HG02642 (cell line): ENCODE measurements at regions not wholly inside any gene's neighbourhood (a gene's known extent, or its start where the extent isn't known, plus 50 kb on each side); places are given as distances from the start of the nearest gene placed in this dataset.
"Not testable (repeated sequence)": the region's sequence is repeated elsewhere in the genome, so short reads cannot be mapped to it uniquely, and the experiment has no call there.

ENCODE experiments used
- ATAC-seq: cut with Tn5 transposase; IDR thresholded peaks from one replicate; pipeline ENCODE4 v1.9.1; 2021; ENCODE audit warnings: mild to moderate bottlenecking; ENCODE audit not compliant: unreplicated experiment, poor library complexity

- ATAC-seq, result no peak
Measured at GRCh38 chr7:156061689-156062255, 249.5 kb upstream of the SHH start.

GRCh38 chr7:156060925-156061324, 248.7 kb upstream of the SHH start:
- no peak for ATAC-seq

DNA sequence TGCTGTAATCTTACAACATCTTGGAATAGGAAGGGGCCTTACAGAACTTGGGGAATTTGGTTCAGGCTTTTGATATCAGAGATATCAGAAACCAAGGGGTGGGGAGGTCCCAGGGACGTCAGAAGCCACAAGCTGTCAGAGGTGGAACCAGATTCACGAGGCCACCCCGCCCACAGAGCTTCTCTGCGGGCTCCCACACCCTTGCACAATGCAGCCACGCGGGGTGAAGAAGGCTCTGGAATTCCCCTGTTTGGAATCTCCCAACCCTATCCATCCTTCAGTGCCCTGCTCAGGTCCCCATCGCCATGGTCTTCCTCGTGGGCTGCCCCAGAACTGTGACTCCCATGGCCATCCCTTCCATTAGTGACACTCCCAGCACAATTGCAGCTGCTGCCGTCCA, 247.1 kb upstream of the SHH start:
- ATAC-seq, result no peak

- ATAC-seq, result no peak
Measured at GRCh38 chr7:156058248-156058647, 246.0 kb upstream of the SHH start.

- ATAC-seq, result no peak
Measured at GRCh38 chr7:156056534-156056933, 244.3 kb upstream of the SHH start.

GRCh38 chr7:156055206-156055822, 243.1 kb upstream of the SHH start:
- no peak for ATAC-seq

DNA sequence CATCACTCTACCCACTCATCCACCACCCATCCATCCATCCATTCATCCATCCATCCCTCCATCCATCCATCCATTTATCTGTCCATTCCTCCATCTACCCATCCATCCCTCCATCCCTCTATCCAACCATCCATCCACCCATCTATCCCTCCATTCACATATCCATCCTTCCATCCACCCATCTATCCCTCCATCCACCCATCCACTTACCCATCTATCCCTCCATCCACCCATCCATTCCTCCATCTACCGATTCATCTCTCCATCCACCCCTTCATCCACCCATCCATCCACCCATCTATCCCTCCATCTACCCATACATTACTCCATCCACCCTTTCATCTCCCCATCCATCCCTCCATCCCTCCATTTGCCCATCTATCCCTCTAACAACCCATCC, 239.6 kb upstream of the SHH start:
- ATAC-seq, result no peak

- no peak for ATAC-seq
Measured at GRCh38 chr7:156050636-156051569, 238.6 kb upstream of the SHH start.

GRCh38 chr7:156049366-156049765, 237.1 kb upstream of the SHH start:
- no peak for ATAC-seq

DNA sequence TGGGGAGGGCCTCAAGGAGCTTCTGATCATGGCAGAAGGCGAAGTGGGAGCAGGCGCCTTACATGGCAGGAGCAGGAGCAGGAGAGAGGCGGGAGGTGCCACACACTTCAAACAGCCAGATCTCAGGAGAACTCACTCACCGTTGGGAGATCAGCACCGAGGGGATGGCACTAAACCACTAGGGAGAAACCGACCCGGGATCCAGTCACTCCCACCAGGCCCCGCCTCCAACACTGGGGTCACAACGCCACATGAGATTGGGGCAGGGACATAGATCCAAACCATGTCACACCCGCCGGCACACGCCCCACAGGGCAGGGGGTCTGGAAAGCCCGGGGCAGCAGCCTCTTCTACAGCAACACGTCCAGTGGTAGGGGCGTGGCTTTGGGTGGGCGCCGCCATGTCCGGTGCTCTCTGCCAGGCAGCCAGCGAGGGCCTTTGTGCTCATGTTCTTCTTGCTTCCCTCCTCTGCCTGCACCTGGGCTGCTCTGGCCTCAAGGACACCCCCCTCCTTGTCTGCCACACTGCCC, 233.8 kb upstream of the SHH start:
- ATAC-seq, result no peak

GRCh38 chr7:156043416-156044178, 231.3 kb upstream of the SHH start:
- ATAC-seq, result no peak

GRCh38 chr7:156041398-156041797, 229.1 kb upstream of the SHH start:
- ATAC-seq, result no peak

- ATAC-seq, result no peak
Measured at GRCh38 chr7:156039971-156040677, 227.9 kb upstream of the SHH start.

GRCh38 chr7:156039194-156039593, 226.9 kb upstream of the SHH start:
- ATAC-seq, result no peak

DNA sequence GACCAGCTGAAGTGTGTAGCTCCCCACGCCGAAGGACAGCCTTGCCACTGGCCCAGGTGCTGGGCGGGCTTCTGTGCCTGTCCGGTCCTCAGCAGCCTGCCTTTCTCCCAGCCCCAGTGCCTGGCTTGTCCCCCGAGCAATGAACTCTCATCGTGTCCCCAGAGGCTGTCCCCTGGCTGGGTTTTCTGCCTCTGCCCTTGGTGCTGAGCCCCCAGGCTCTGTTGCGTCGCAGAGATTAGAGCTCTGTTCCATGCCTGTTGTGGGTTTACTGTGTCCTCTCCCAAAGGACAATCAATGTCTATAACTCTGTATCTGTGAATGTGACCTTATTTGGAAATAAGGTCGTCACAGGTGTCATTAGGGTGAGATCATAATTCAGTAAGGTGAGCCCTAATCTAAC, 226.1 kb upstream of the SHH start:
- no peak for ATAC-seq

DNA sequence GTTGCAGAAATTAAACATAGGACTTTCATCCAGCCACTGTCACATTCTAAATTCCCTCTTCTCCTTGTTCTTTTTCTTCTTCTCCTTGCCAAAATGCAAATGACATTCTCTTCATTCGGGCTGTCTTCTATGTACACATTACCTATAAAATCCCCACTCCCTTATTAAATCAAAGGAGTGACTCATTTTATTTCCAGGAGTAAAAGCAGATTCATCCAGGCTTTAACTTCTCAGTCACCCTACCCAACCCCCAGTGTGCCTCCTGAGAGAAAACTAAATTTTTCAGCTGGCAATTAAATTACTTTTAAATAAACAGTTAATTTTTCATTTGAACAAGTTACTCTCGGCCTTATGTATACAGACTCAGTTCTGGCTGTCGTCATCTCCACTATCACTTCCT, 223.9 kb upstream of the SHH start:
- no peak for ATAC-seq

- not testable (repeated sequence) for ATAC-seq
Measured at GRCh38 chr7:156035387-156035786, 223.1 kb upstream of the SHH start.

DNA sequence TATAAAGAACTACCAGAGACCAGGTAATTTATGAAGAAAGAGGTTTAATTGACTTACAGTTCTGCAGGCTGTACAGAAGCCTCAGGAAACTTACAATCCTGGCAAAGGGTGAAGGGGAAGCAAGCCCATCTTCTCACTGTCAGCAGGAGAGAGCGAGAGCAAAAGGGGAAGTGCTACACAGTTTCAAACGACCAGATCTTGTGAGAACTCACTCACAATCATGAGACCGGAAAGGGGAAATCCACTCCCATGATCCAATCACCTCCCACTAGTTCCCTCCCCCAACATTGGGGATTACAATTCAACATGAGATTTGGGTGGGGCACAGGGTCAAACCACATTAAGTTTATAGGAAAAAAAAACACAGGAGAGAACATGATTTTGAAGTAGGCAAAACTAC, 222.1 kb upstream of the SHH start:
- peak; percentile 51 for ATAC-seq

- no peak for ATAC-seq
Measured at GRCh38 chr7:156032973-156033372, 220.7 kb upstream of the SHH start.
